Activated CD4-positive, alpha-beta memory T cell treated with anti-CD3 and anti-CD28 coated beads for 36 hours (primary cell): ENCODE measurements at regions not wholly inside any gene's neighbourhood (a gene's known extent, or its start where the extent isn't known, plus 50 kb on each side); places are given as distances from the start of the nearest gene placed in this dataset.
"Not testable (repeated sequence)": the region's sequence is repeated elsewhere in the genome, so short reads cannot be mapped to it uniquely, and the experiment has no call there.

Experiments used
- CTCF ChIA-PET: fragments of 350-600 bp; sonication (Branson Sonifier 250); formaldehyde crosslinking; loops from one replicate; lab custom pipeline; 2021; ENCODE audit warnings: antibody characterized with exemption, inconsistent platforms; lab: Charles Lee
- POLR2A ChIA-PET: fragments of 350-600 bp; sonication (Branson Sonifier 250); formaldehyde crosslinking; loops from one replicate; lab custom pipeline; 2021; ENCODE audit warnings: antibody characterized with exemption; lab: Charles Lee
- DNase-seq: peaks from one replicate; pipeline ENCODE4 v3.0.0-alpha.2; 2020
- H3K27ac Mint-ChIP-seq: one replicate; pipeline ENCODE4 v1.8.0; 2021; ENCODE audit warnings: mixed read lengths
- H3K27me3 Mint-ChIP-seq: one replicate; pipeline ENCODE4 v1.8.0; 2021; ENCODE audit warnings: mixed read lengths
- H3K36me3 Mint-ChIP-seq: one replicate; pipeline ENCODE4 v1.8.0; 2021; ENCODE audit warnings: mixed read lengths
- H3K4me1 Mint-ChIP-seq: one replicate; pipeline ENCODE4 v1.8.0; 2021; ENCODE audit warnings: low read depth, mixed read lengths
- H3K4me3 Mint-ChIP-seq: one replicate; pipeline ENCODE4 v1.8.0; 2021; ENCODE audit warnings: mild to moderate bottlenecking, mixed read lengths
- H3K9me3 Mint-ChIP-seq: one replicate; pipeline ENCODE4 v1.8.0; 2021; ENCODE audit warnings: mixed read lengths
- intact Hi-C: fragments of 100-400 bp; cut with micrococcal nuclease; formaldehyde crosslinking; loops from one replicate; pipeline ENCODE4 v1.15.1; 2023

GRCh38 chr2:199552141-199552540, 94.4 kb upstream of the SATB2 start:
- H3K27ac Mint-ChIP-seq: no peak overlapping the region
- H3K4me1 Mint-ChIP-seq: no peaks in the 10 kb centered on the region
- no peak for DNase-seq
- H3K4me3 Mint-ChIP-seq: no peak overlapping the region
- ChIA-PET POLR2A (no interaction called here), CTCF (no interaction called here)
- no peaks in the 10 kb centered on the region for H3K9me3 Mint-ChIP-seq
- no peaks in the 10 kb centered on the region for H3K36me3 Mint-ChIP-seq
- intact Hi-C loops: no loop called here
- no peaks in the 10 kb centered on the region for H3K27me3 Mint-ChIP-seq

- Mint-ChIP-seq H3K4me3 (no peak overlapping the region), H3K36me3 (no peaks in the 10 kb centered on the region), H3K27ac (no peak overlapping the region), H3K27me3 (peaks cover 10% of the 10 kb centered on the region), H3K9me3 (no peaks in the 10 kb centered on the region), H3K4me1 (no peaks in the 10 kb centered on the region)
- CTCF ChIA-PET: no interaction called here
- DNase-seq: no peak
- POLR2A ChIA-PET: no interaction called here
- intact Hi-C loops: no loop called here
Measured at GRCh38 chr2:199543606-199544172, 86.0 kb upstream of the SATB2 start.

- no peak for DNase-seq
- intact Hi-C loops: no loop called here
- H3K36me3 Mint-ChIP-seq: no peaks in the 10 kb centered on the region
- peaks cover 4% of the 10 kb centered on the region for H3K27me3 Mint-ChIP-seq
- H3K27ac Mint-ChIP-seq: no peak overlapping the region
- H3K4me3 Mint-ChIP-seq: no peak overlapping the region
- ChIA-PET CTCF (interaction anchor here (0.6 kb wide), 1 partner anchor 291 kb away, joined by 4 read pairs; no protein-coding TSS in a partner anchor), POLR2A (no interaction called here)
- H3K4me1 Mint-ChIP-seq: no peaks in the 10 kb centered on the region
- H3K9me3 Mint-ChIP-seq: no peaks in the 10 kb centered on the region
Measured at GRCh38 chr2:199535445-199536177, 77.9 kb upstream of the SATB2 start.

GRCh38 chr2:199533873-199534272, 76.1 kb upstream of the SATB2 start:
- H3K36me3 Mint-ChIP-seq, intact Hi-C loops, H3K9me3 Mint-ChIP-seq, H3K27ac Mint-ChIP-seq, POLR2A ChIA-PET, DNase-seq, H3K4me1 Mint-ChIP-seq, H3K4me3 Mint-ChIP-seq, CTCF ChIA-PET, H3K27me3 Mint-ChIP-seq: not testable (repeated sequence)

GRCh38 chr2:199527071-199527470, 69.3 kb upstream of the SATB2 start:
- no peaks in the 10 kb centered on the region for H3K4me1 Mint-ChIP-seq

GRCh38 chr2:199524689-199525574, 67.2 kb upstream of the SATB2 start:
- no peak overlapping the region for H3K27ac Mint-ChIP-seq

More at GRCh38 chr2:199527071-199527470, 69.3 kb upstream of the SATB2 start:
- no peaks in the 10 kb centered on the region for H3K36me3 Mint-ChIP-seq
- no peak overlapping the region for H3K27ac Mint-ChIP-seq
- no peak overlapping the region for H3K4me3 Mint-ChIP-seq
- ChIA-PET CTCF (interaction anchor here (0.8 kb wide), 1 partner anchor 38 kb away, joined by 3 read pairs; no protein-coding TSS in a partner anchor), POLR2A (no interaction called here)
- no peak for DNase-seq
- H3K27me3 Mint-ChIP-seq: peaks cover 4% of the 10 kb centered on the region
- no peaks in the 10 kb centered on the region for H3K9me3 Mint-ChIP-seq
- intact Hi-C loops: no loop called here

GRCh38 chr2:199509403-199509802, 51.7 kb upstream of the SATB2 start:
- intact Hi-C loops: no loop called here
- H3K27me3 Mint-ChIP-seq: peaks cover 5% of the 10 kb centered on the region
- ChIA-PET CTCF (no interaction called here), POLR2A (no interaction called here)
- no peak overlapping the region for H3K4me3 Mint-ChIP-seq
- no peak for DNase-seq
- no peaks in the 10 kb centered on the region for H3K9me3 Mint-ChIP-seq
- H3K4me1 Mint-ChIP-seq: no peaks in the 10 kb centered on the region
- no peak overlapping the region for H3K27ac Mint-ChIP-seq
- no peaks in the 10 kb centered on the region for H3K36me3 Mint-ChIP-seq

More at GRCh38 chr2:199524689-199525574, 67.2 kb upstream of the SATB2 start:
- no peak for DNase-seq
- Mint-ChIP-seq H3K4me3 (no peak overlapping the region), H3K27me3 (no peaks in the 10 kb centered on the region), H3K36me3 (no peaks in the 10 kb centered on the region), H3K4me1 (no peaks in the 10 kb centered on the region), H3K9me3 (no peaks in the 10 kb centered on the region)
- ChIA-PET POLR2A (no interaction called here), CTCF (interaction anchor here (1.0 kb wide), 1 partner anchor 29 kb away, joined by 3 read pairs; no protein-coding TSS in a partner anchor)
- intact Hi-C loops: no loop called here
